ENCODE measurements at regions not wholly inside any gene's neighbourhood (a gene's known extent, or its start where the extent isn't known, plus 50 kb on each side); places are given as distances from the start of the nearest gene placed in this dataset.

- no peak overlapping the region for H2AK5ac ChIP-seq (ENCODE audit: low read depth, low read length)
- POLR2A ChIA-PET (ENCODE audit: partially characterized antibody), result no interaction called here
- no peak overlapping the region for H3K4ac ChIP-seq (replicated peaks; ENCODE audit: insufficient read length, low read depth, low read length)
- H4K20me1 ChIP-seq (replicated peaks in 1 of 2; ENCODE audit: control insufficient read depth in 1 of 2, insufficient read depth in 2 of 2, low read length in 2 of 2), result no peaks in the 10 kb centered on the region
- H3K23ac ChIP-seq (ENCODE audit: insufficient read length), result no peak overlapping the region
- no peaks in the 10 kb centered on the region; a peak in 1 of 7 replicates for H3K27me3 ChIP-seq (replicated peaks in 1 of 4; ENCODE audit: control insufficient read depth in 3 of 4, extremely low read depth in 1 of 4, insufficient read depth in 3 of 4, low read length in 3 of 4)
- H2BK12ac ChIP-seq (ENCODE audit: low read depth, low read length), result no peak overlapping the region
- H3K36me3 ChIP-seq (ENCODE audit: control insufficient read depth in 2 of 4, insufficient read depth in 4 of 4, low read length in 3 of 4), result no peaks in the 10 kb centered on the region
- no peak overlapping the region for H3K9ac ChIP-seq (replicated peaks in 1 of 4; ENCODE audit: extremely low read depth in 1 of 4, low read depth in 3 of 4, low read length in 3 of 4)
- no peak for TF ChIP-seq SAP30 (IDR thresholded peaks at IDR 0.05; ENCODE audit: insufficient read depth, insufficient replicate concordance, low read length)
- TF ChIP-seq ASH2L (IDR thresholded peaks at IDR 0.05; ENCODE audit: low read length), result no peak
- TF ChIP-seq HDAC6 (IDR thresholded peaks at IDR 0.05; ENCODE audit: low read depth, low read length), result no peak
- no peak for TF ChIP-seq SP4 (IDR thresholded peaks at IDR 0.05; ENCODE audit: low read length)
- no peaks in the 10 kb centered on the region for H3K79me1 ChIP-seq (ENCODE audit: low read depth, low read length)
- no peak for FAIRE-seq
- H2BK15ac ChIP-seq (ENCODE audit: low read length), result no peak overlapping the region
- H3K79me2 ChIP-seq (ENCODE audit: control insufficient read depth in 1 of 2, insufficient read depth in 2 of 2, low read length in 2 of 2), result no peaks in the 10 kb centered on the region
- H3K4me2 ChIP-seq (ENCODE audit: insufficient read depth in 1 of 2, low read depth in 2 of 2, low read length in 2 of 2), result no peak overlapping the region
- no peak overlapping the region for H2AFZ ChIP-seq (ENCODE audit: low read length)
- H2BK20ac ChIP-seq (ENCODE audit: low read length), result no peak overlapping the region
- H3K4me3 ChIP-seq (ENCODE audit: extremely low read depth in 1 of 4, insufficient read depth in 2 of 4, low read depth in 3 of 4, low read length in 4 of 4), result no peak overlapping the region
- H2BK120ac ChIP-seq (replicated peaks; ENCODE audit: low read depth, low read length), result no peak overlapping the region
- H3K18ac ChIP-seq (ENCODE audit: extremely low read depth, low read length), result no peak overlapping the region
- no peak overlapping the region for H4K8ac ChIP-seq (ENCODE audit: extremely low read depth, insufficient read depth, low read length)
- H4K5ac ChIP-seq (ENCODE audit: insufficient read length, low read depth, low read length), result no peak overlapping the region
- H4K91ac ChIP-seq (replicated peaks; ENCODE audit: insufficient read length, low read length), result no peak overlapping the region
- H3K27ac ChIP-seq (ENCODE audit: low read depth, low read length), result no peak overlapping the region
- H2BK5ac ChIP-seq (ENCODE audit: low read depth, low read length), result no peak overlapping the region
- H3K23me2 ChIP-seq (ENCODE audit: low read depth, low read length), result no peaks in the 10 kb centered on the region; the same call in 1 of the 2 replicates
- peaks cover 0 to 9% (median 3%) of the 10 kb centered on the region in 4 experiments; a peak in 3 of 7 replicates for H3K4me1 ChIP-seq (replicated peaks in 1 of 4; ENCODE audit: control insufficient read depth in 3 of 4, insufficient read depth in 4 of 4, low read length in 3 of 4)
- H3K56ac ChIP-seq (replicated peaks; ENCODE audit: insufficient read length, low read depth, low read length), result no peak overlapping the region
- no peak for DNase-seq (ENCODE audit: low read depth in 1 of 2, low spot score in 2 of 2)
- no peaks in the 10 kb centered on the region for H3K9me3 ChIP-seq (ENCODE audit: insufficient read depth in 2 of 2, low read depth in 1 of 2, low read length in 1 of 2)
- CTCF ChIA-PET (ENCODE audit: partially characterized antibody), result interaction anchor here (0.8 to 1.4 kb wide), 4 partner anchors 10 to 254 kb away, joined by 3 to 5 read pairs (median 3); no protein-coding TSS in a partner anchor
- WGBS, 2 experiments (ENCODE audit: extremely low coverage in 1 of 2, insufficient coverage in 1 of 2, insufficient read length in 1 of 2, insufficient replicate concordance in 2 of 2, low coverage in 1 of 2, low lambda C conversion rate in 2 of 2, missing lambda C conversion rate in 1 of 2), result 95% methylated on average over 2 of the region's 2 CpGs; no CpG with 5 or more reads in 1 of the 2 experiments
- no peak overlapping the region for H3K14ac ChIP-seq (ENCODE audit: insufficient read length)
Measured at GRCh38 chr13:109862627-109863026, 76.2 kb upstream of the IRS2 start.

Data from H1 (cell line).